GM23338 (cell line): ENCODE measurements at regions not wholly inside any gene's neighbourhood (a gene's known extent, or its start where the extent isn't known, plus 50 kb on each side); places are given as distances from the start of the nearest gene placed in this dataset.

Experiments
- ATAC-seq: fragments of 200-7000 bp; cut with Tn5 transposase; 3 replicates; pipeline ENCODE4 v1.9.1; 2020
- DNase-seq: peaks from one replicate; pipeline ENCODE4 v3.0.0-alpha.2; 2015; ENCODE audit warnings: low spot score
- H2AFZ ChIP-seq: fragments of 200-600 bp; sonication (generic); 2 replicates; pipeline ENCODE4 v1.8.0; 2016; ENCODE audit warnings: antibody characterized with exemption, mild to moderate bottlenecking, moderate library complexity
- H3F3A ChIP-seq: fragments of 200-600 bp; sonication (generic); replicated peaks from 2 replicates; pipeline ENCODE4 v1.8.0; 2017; ENCODE audit warnings: antibody characterized with exemption, mixed run types, low read depth
- H3K27ac ChIP-seq: fragments of 200-600 bp; sonication (generic); 2 replicates; pipeline ENCODE4 v1.6.1; 2016; ENCODE audit warnings: low read depth
- H3K27me3 ChIP-seq: fragments of 200-600 bp; sonication (generic); 2 replicates; pipeline ENCODE4 v1.8.0; 2016; ENCODE audit warnings: mild to moderate bottlenecking, mixed run types, moderate library complexity; ENCODE audit not compliant: insufficient read depth
- H3K36me3 ChIP-seq: fragments of 200-600 bp; sonication (generic); 2 replicates; pipeline ENCODE4 v1.8.0; 2016; ENCODE audit warnings: mild to moderate bottlenecking; ENCODE audit not compliant: insufficient read depth
- H3K4me1 ChIP-seq: fragments of 200-600 bp; sonication (generic); 2 replicates; pipeline ENCODE4 v1.8.0; 2016; ENCODE audit warnings: mild to moderate bottlenecking, moderate library complexity; ENCODE audit not compliant: insufficient read depth
- H3K4me2 ChIP-seq: fragments of 200-600 bp; sonication (generic); 2 replicates; pipeline ENCODE4 v1.7.1; 2017; ENCODE audit warnings: mixed run types
- H3K4me3 ChIP-seq: fragments of 200-600 bp; sonication (generic); 2 replicates; pipeline ENCODE4 v1.6.1; 2016; ENCODE audit warnings: mixed run types
- H3K79me2 ChIP-seq: fragments of 200-600 bp; sonication (generic); replicated peaks from 2 replicates; pipeline ENCODE4 v1.8.0; 2017; ENCODE audit warnings: mild to moderate bottlenecking; ENCODE audit not compliant: insufficient read depth
- H3K9me2 ChIP-seq: fragments of 200-600 bp; sonication (generic); 2 replicates; pipeline ENCODE4 v1.8.0; 2017; ENCODE audit not compliant: insufficient read depth
- H4K20me1 ChIP-seq: fragments of 200-600 bp; sonication (generic); replicated peaks from 2 replicates; pipeline ENCODE4 v1.8.0; 2017; ENCODE audit warnings: mild to moderate bottlenecking; ENCODE audit not compliant: insufficient read depth
- H3K27ac Mint-ChIP-seq: 2 replicates; pipeline ENCODE4 v1.8.0; 2020; ENCODE audit warnings: inconsistent platforms, mild to moderate bottlenecking, moderate library complexity, mixed read lengths
- H3K27me3 Mint-ChIP-seq: 3 replicates; pipeline ENCODE4 v1.8.0; 2022; ENCODE audit warnings: low read depth, mild to moderate bottlenecking, moderate library complexity, mixed read lengths, inconsistent platforms; ENCODE audit not compliant: insufficient read depth, poor library complexity
- H3K36me3 Mint-ChIP-seq: 3 replicates; pipeline ENCODE4 v1.8.0; 2021; ENCODE audit warnings: low read depth, mild to moderate bottlenecking, inconsistent platforms, moderate library complexity, mixed read lengths
- H3K4me1 Mint-ChIP-seq: 3 replicates; pipeline ENCODE4 v1.8.0; 2020; ENCODE audit warnings: mild to moderate bottlenecking, inconsistent platforms, mixed read lengths
- H3K4me3 Mint-ChIP-seq: 3 replicates; pipeline ENCODE4 v1.8.0; 2021; ENCODE audit warnings: moderate library complexity, mild to moderate bottlenecking, inconsistent platforms, mixed read lengths
- H3K9me3 Mint-ChIP-seq: 3 replicates; pipeline ENCODE4 v1.8.0; 2020; ENCODE audit warnings: moderate library complexity, mild to moderate bottlenecking, inconsistent platforms, mixed read lengths
- CREB1 ChIP-seq: fragments of 250-450 bp; sonication (Bioruptor Pico); IDR thresholded peaks from 2 replicates; pipeline ENCODE4 v1.5.0; 2020; ENCODE audit warnings: low read depth, mild to moderate bottlenecking, moderate library complexity
- CTCF ChIP-seq, 2 experiments: fragments of 200-600 bp in 1 of 2; sonication (generic) in 1 of 2; conservative IDR thresholded peaks; 2 replicates each; pipeline versions ENCODE4 v1.5.1 to v1.6.1; 2016 to 2017; ENCODE audit warnings: antibody characterized with exemption in 2 of 2, low read depth in 2 of 2, mild to moderate bottlenecking in 2 of 2, moderate library complexity in 1 of 2
- ETS1 ChIP-seq: IDR thresholded peaks from 2 replicates; pipeline ENCODE4 v1.6.1; 2016; ENCODE audit warnings: antibody characterized with exemption
- EZH2 ChIP-seq: fragments of 200-600 bp; sonication (generic); IDR thresholded peaks from one replicate; pipeline ENCODE4 v1.8.0; 2017; ENCODE audit warnings: antibody characterized with exemption, mild to moderate bottlenecking, low read depth; ENCODE audit not compliant: unreplicated experiment
- EZH2phosphoT487 ChIP-seq: fragments of 200-600 bp; sonication (generic); IDR thresholded peaks from one replicate; pipeline ENCODE4 v1.8.1; 2018; ENCODE audit warnings: antibody characterized with exemption; ENCODE audit not compliant: unreplicated experiment
- JUNB ChIP-seq: IDR thresholded peaks from one replicate; pipeline ENCODE4 v1.6.1; 2016; ENCODE audit warnings: antibody characterized with exemption; ENCODE audit not compliant: unreplicated experiment
- NANOG ChIP-seq: IDR thresholded peaks from 2 replicates; pipeline ENCODE4 v1.6.1; 2016; ENCODE audit warnings: antibody characterized with exemption, borderline replicate concordance
- POLR2AphosphoS5 ChIP-seq: IDR thresholded peaks from 2 replicates; pipeline ENCODE4 v1.6.1; 2016; ENCODE audit warnings: antibody characterized with exemption, low read depth
- REST ChIP-seq: IDR thresholded peaks from one replicate; pipeline ENCODE4 v1.6.1; 2018; ENCODE audit warnings: antibody characterized with exemption; ENCODE audit not compliant: unreplicated experiment
- STAT1 ChIP-seq: IDR thresholded peaks from one replicate; pipeline ENCODE4 v1.6.1; 2016; ENCODE audit warnings: antibody characterized with exemption; ENCODE audit not compliant: unreplicated experiment
- ZNF114 ChIP-seq: fragments of 250-450 bp; sonication (Bioruptor Pico); IDR thresholded peaks from 2 replicates; pipeline ENCODE4 v1.5.0; 2020; ENCODE audit warnings: mild to moderate bottlenecking, moderate library complexity
- ZNF331 ChIP-seq: fragments of 250-450 bp; sonication (Bioruptor Pico); IDR thresholded peaks from 2 replicates; pipeline ENCODE4 v1.5.0; 2020; ENCODE audit warnings: low read depth, mild to moderate bottlenecking, moderate library complexity
- ZNF462 ChIP-seq: fragments of 250-450 bp; sonication (Bioruptor Pico); IDR thresholded peaks from 2 replicates; pipeline ENCODE4 v1.5.0; 2020; ENCODE audit warnings: mild to moderate bottlenecking, moderate library complexity

GRCh38 chr9:106783121-106783520 lies 79.8 kb upstream of the ZNF462 start:
- H3K27me3 Mint-ChIP-seq = peaks cover 2% of the 10 kb centered on the region
- H3K36me3 ChIP-seq = no peaks in the 10 kb centered on the region
- H3K79me2 ChIP-seq = no peaks in the 10 kb centered on the region
- H4K20me1 ChIP-seq = no peaks in the 10 kb centered on the region
- ATAC-seq = no peak
- H3K4me1 ChIP-seq = no peaks in the 10 kb centered on the region
- H2AFZ ChIP-seq = no peak overlapping the region
- H3K27ac Mint-ChIP-seq = no peak overlapping the region
- H3K27ac ChIP-seq = no peak overlapping the region
- H3K4me3 ChIP-seq = no peak overlapping the region
- H3K4me3 Mint-ChIP-seq = no peak overlapping the region
- DNase-seq = no peak
- H3K4me1 Mint-ChIP-seq = no peaks in the 10 kb centered on the region
- TF ChIP-seq ZNF462 (CRISPR knock-in tag) = no peak
- no peak for TF ChIP-seq REST
- no peak for TF ChIP-seq EZH2phosphoT487
- TF ChIP-seq POLR2AphosphoS5 = no peak
- TF ChIP-seq CREB1 (CRISPR knock-in tag) = no peak
- TF ChIP-seq JUNB = no peak
- TF ChIP-seq STAT1 = no peak
- TF ChIP-seq ZNF114 = no peak
- no peak for TF ChIP-seq NANOG
- TF ChIP-seq ZNF331 (CRISPR knock-in tag) = no peak
- no peak for TF ChIP-seq CTCF (conservative IDR thresholded peaks at IDR 0.05; ENCODE audit: low read depth in 2 of 2)
- TF ChIP-seq EZH2 = no peak
- TF ChIP-seq ETS1 = no peak
- no peaks in the 10 kb centered on the region for H3K36me3 Mint-ChIP-seq
- no peaks in the 10 kb centered on the region for H3F3A ChIP-seq
- no peaks in the 10 kb centered on the region for H3K27me3 ChIP-seq
- H3K9me3 Mint-ChIP-seq = no peaks in the 10 kb centered on the region; the same call in 2 of the 3 replicates
- H3K4me2 ChIP-seq = no peak overlapping the region
- peaks cover 13% of the 10 kb centered on the region for H3K9me2 ChIP-seq
